SK-N-MC (cell line): ENCODE measurements at regions not wholly inside any gene's neighbourhood (a gene's known extent, or its start where the extent isn't known, plus 50 kb on each side); places are given as distances from the start of the nearest gene placed in this dataset.

Experiments
- EZH2 ChIP-seq: fragments of 200-600 bp; sonication (generic); IDR thresholded peaks from one replicate; pipeline ENCODE4 v1.6.1; 2017; ENCODE audit warnings: antibody characterized with exemption
- FOXP2 ChIP-seq: optimal IDR thresholded peaks from 2 replicates; pipeline ENCODE3; 2011; ENCODE audit warnings: mild to moderate bottlenecking, moderate library complexity; ENCODE audit not compliant: insufficient read depth; ENCODE audit errors: extremely low read length, control extremely low read depth
- POLR2AphosphoS5 ChIP-seq: IDR thresholded peaks from 2 replicates; pipeline ENCODE4 v1.6.1; 2012; ENCODE audit warnings: mild to moderate bottlenecking, low read depth, low read length, borderline replicate concordance

DNA sequence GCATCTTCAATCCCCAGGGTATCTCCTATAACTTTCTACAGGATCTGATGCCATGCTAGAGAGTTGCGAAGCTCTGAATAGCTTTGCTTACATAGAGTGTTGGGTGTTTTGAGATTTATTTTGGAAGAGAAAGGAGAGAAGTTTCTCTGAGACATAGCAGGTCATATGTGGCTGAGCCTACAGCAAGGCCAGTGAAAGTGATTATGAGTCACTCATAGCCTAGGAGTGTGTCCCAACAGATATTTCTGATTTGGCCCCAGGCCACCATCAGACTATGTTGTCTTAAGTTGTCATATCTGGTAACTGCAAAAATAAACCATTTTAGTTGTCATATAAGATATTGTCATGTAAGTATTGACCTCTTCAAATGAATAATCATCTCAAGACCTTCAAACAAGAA is 132.0 kb upstream of the RAI14 start:
- TF ChIP-seq POLR2AphosphoS5 (no peak), EZH2 (no peak), FOXP2 (no peak)
